ENCODE measurements at regions not wholly inside any gene's neighbourhood (a gene's known extent, or its start where the extent isn't known, plus 50 kb on each side); places are given as distances from the start of the nearest gene placed in this dataset.

DNA sequence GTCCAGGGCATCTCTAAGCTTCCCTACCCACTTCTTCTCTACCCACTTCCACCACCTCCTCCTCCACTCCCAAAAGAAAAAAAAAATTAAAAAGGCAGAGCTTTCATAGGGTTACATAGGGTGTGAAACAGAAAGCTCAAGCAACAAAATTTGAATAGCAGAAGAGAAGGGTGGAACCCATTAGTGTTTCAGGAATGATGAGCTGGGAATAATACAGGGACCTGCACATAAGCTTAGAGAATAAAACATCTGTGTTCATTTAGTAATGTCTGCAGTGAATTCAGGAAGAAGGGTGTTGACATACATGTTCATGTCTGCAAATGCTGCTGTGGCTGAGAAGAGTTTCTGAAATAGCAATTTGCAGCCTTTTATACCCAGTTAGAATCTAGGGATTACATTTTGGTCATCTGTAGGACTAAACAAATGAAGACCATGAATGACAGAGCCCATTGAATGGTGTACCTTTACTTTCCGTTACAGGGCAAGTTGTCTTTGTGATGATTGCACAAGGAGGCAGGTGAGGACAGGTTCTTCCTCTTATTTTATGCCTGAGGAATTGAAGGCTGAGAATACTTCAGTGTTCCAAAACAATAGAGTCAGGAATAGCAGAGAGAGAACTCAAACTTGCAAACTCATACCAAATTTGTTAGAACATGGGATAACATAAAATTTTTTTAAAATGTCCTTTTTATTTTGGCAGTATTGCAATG, 975.1 kb downstream of the TFAP2A start:
- Histone ChIP-seq H3K9ac (ENCODE audit: low read length) (no peak overlapping the region), H3K9me3 (ENCODE audit: control insufficient read depth in 1 of 2, insufficient read depth in 1 of 2, low read depth in 1 of 2, low read length in 2 of 2) (no peaks in the 10 kb centered on the region), H4K20me1 (ENCODE audit: insufficient read depth) (no peaks in the 10 kb centered on the region; the same call in 1 of the 2 replicates), H3K36me3 (ENCODE audit: control insufficient read depth in 1 of 2, insufficient read depth in 2 of 2, low read length in 2 of 2) (no peaks in the 10 kb centered on the region), H3K27me3 (ENCODE audit: insufficient read depth, low read length) (no peaks in the 10 kb centered on the region), H3K4me1 (ENCODE audit: control insufficient read depth in 1 of 2, insufficient read depth in 2 of 2, low read length in 2 of 2) (no peaks in the 10 kb centered on the region), H3K4me3 (replicated peaks in 1 of 2; ENCODE audit: low read depth in 1 of 2, low read length in 2 of 2) (no peak overlapping the region), H3K4me2 (ENCODE audit: low read length) (no peak overlapping the region), H3K9me2 (ENCODE audit: insufficient read depth) (no peaks in the 10 kb centered on the region), H2AFZ (ENCODE audit: low read depth, low read length, poor library complexity, severe bottlenecking) (no peak overlapping the region), H3K27ac (ENCODE audit: low read depth, low read length) (no peak overlapping the region), H3K79me2 (ENCODE audit: insufficient read depth, low read length) (no peaks in the 10 kb centered on the region)
- TF ChIP-seq, protein P1, sequence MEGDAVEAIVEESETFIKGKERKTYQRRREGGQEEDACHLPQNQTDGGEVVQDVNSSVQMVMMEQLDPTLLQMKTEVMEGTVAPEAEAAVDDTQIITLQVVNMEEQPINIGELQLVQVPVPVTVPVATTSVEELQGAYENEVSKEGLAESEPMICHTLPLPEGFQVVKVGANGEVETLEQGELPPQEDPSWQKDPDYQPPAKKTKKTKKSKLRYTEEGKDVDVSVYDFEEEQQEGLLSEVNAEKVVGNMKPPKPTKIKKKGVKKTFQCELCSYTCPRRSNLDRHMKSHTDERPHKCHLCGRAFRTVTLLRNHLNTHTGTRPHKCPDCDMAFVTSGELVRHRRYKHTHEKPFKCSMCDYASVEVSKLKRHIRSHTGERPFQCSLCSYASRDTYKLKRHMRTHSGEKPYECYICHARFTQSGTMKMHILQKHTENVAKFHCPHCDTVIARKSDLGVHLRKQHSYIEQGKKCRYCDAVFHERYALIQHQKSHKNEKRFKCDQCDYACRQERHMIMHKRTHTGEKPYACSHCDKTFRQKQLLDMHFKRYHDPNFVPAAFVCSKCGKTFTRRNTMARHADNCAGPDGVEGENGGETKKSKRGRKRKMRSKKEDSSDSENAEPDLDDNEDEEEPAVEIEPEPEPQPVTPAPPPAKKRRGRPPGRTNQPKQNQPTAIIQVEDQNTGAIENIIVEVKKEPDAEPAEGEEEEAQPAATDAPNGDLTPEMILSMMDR (IDR thresholded peaks at IDR 0.05 in 2 of 3, conservative IDR thresholded peaks at IDR 0.05 in 1 of 3; ENCODE audit: borderline replicate concordance in 1 of 3, insufficient read depth in 1 of 3, low read depth in 2 of 3, low read length in 2 of 3) = no peak
- TF ChIP-seq SP1 (IDR thresholded peaks at IDR 0.05; ENCODE audit: low read depth) (no peak), EZH2 (IDR thresholded peaks at IDR 0.05) (no peak), CEBPB (IDR thresholded peaks at IDR 0.05; ENCODE audit: low read depth) (no peak), YY1 (IDR thresholded peaks at IDR 0.05; ENCODE audit: extremely low read depth, insufficient replicate concordance, low read depth, low read length) (no peak)
- TF ChIP-seq, protein P2, sequence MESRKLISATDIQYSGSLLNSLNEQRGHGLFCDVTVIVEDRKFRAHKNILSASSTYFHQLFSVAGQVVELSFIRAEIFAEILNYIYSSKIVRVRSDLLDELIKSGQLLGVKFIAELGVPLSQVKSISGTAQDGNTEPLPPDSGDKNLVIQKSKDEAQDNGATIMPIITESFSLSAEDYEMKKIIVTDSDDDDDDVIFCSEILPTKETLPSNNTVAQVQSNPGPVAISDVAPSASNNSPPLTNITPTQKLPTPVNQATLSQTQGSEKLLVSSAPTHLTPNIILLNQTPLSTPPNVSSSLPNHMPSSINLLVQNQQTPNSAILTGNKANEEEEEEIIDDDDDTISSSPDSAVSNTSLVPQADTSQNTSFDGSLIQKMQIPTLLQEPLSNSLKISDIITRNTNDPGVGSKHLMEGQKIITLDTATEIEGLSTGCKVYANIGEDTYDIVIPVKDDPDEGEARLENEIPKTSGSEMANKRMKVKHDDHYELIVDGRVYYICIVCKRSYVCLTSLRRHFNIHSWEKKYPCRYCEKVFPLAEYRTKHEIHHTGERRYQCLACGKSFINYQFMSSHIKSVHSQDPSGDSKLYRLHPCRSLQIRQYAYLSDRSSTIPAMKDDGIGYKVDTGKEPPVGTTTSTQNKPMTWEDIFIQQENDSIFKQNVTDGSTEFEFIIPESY (IDR thresholded peaks at IDR 0.05; ENCODE audit: extremely low read depth, insufficient replicate concordance, low read length) = no peak
- ChIA-PET RAD21 (ENCODE audit: low non-redundant PET in 1 of 2, low total read pairs in 2 of 2, uncharacterized antibody in 2 of 2, unreplicated experiment in 2 of 2) (no interaction called here), CTCF (no interaction called here), POLR2A (no interaction called here)
- BruUV-seq (replicated peaks) = no TSS peak
- ATAC-seq = no peak
- no peak for DNase-seq (ENCODE audit: low read depth, low spot score)
- intact Hi-C loops (cut with micrococcal nuclease) = no loop called here
